GM19025 (cell line): ENCODE measurements at regions not wholly inside any gene's neighbourhood (a gene's known extent, or its start where the extent isn't known, plus 50 kb on each side); places are given as distances from the start of the nearest gene placed in this dataset.

Experiments
- ATAC-seq: cut with Tn5 transposase; IDR thresholded peaks from one replicate; pipeline ENCODE4 v1.9.1; 2021; ENCODE audit warnings: mild to moderate bottlenecking, low read depth, moderate library complexity; ENCODE audit not compliant: unreplicated experiment

GRCh38 chr7:50178166-50178565, 85.1 kb upstream of the ZPBP start:
- ATAC-seq: no peak

- ATAC-seq: no peak
Observed at GRCh38 chr7:50174948-50175347, 81.9 kb upstream of the ZPBP start.

- ATAC-seq: peak; percentile 47
Observed at GRCh38 chr7:50166997-50167965, 74.2 kb upstream of the ZPBP start.

GRCh38 chr7:50164559-50165170, 71.6 kb upstream of the ZPBP start:
- no peak for ATAC-seq

DNA sequence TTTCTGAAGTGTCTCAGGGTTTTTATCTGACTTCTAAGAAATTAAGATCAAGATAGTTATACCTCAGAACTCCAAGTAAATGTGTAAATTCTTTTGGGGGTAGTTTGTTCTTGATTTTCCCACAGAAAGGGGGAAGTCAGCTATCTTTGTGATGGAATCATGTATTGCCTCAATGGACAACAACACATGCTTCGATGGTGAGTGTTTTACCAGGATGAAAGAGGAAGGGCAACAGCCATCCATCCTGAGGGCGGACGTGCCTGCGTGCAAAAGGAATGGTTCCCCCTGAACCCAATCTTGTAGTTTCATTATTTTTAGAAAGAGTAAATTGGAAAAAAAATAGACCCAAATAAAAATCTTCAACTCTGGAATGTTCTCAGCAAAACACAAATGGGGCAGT, 67.2 kb upstream of the ZPBP start:
- ATAC-seq: no peak

- no peak for ATAC-seq
Observed at GRCh38 chr7:50159154-50159553, 66.1 kb upstream of the ZPBP start.

GRCh38 chr7:50156706-50157105, 63.7 kb upstream of the ZPBP start:
- no peak for ATAC-seq

- no peak for ATAC-seq
Observed at GRCh38 chr7:50156163-50156562, 63.1 kb upstream of the ZPBP start.

GRCh38 chr7:50155755-50156154, 62.7 kb upstream of the ZPBP start:
- ATAC-seq: no peak

DNA sequence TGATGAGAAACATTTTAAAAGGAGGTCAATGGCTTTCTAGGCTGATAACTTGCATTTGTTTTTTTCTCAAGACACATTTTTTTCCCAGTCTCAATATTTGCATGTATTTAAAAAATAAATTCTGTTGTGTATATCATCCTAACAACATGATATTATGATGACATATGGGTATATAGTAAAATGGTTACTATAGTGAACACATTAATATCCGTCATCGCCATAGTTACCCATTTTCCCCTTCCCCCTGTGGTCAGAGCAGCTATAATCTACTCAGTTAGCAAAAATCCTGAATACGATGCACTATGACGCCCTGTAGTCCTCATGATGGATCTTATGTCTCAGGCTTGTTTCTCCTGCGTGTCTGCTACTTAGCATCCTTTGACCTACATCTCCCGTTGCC, 60.9 kb upstream of the ZPBP start:
- no peak for ATAC-seq

DNA sequence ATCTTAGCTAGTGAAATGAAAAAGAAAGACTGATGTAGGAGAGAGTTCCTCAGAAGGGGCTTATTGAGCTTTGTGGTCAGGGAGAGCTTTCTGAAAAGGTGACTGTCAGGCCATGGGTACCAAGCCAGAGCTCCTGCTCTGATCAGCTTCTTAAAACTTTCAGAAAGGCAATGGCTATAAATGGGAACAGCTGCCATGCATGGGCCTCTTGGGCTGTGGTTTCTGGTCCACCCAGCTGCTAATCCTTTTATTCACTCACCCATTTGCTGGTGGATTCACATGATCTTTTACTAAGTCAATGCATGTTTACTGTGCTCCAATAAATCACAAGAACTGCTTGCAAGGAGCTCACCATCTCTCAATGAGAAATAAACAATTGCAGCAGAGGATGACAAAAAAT, 60.1 kb upstream of the ZPBP start:
- ATAC-seq: no peak

- no peak for ATAC-seq
Observed at GRCh38 chr7:50152486-50152885, 59.4 kb upstream of the ZPBP start.

DNA sequence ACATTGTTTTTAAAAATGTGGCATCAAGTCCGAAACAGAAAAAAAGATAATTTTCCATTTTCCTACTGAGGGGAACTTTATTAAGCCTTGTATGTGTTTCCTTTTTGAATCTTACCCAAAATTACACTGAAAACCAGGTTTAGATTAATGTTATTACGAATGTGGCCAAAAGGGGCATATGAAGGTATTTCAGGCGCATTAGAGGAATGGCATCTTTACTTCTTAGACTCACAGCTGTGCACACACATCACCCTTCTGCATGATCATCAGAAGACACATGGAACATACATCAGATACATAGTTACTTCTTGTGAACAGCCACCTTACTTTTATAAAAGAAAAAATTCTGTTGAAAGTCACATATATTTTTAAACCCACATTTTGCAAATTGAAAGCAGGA, 58.6 kb upstream of the ZPBP start:
- ATAC-seq: no peak

DNA sequence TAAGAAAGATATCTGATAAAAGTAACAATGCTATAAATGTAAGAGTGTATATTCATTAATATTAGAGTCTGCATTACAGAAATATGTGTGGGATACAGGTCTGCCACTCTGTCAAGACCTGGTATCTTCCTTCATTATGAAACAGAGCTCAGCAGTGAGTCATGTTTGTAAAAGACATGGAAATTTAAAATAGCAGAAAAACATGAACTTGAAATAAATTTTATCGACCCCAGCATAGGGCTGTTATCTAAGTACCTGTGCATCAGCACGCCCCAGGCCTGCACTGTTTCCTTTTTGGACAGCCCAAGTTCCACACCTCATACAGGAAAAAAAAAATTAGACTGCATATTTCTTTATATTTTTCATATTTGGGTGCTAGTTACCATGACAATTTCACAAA, 58.0 kb upstream of the ZPBP start:
- ATAC-seq: no peak

- no peak for ATAC-seq
Observed at GRCh38 chr7:50149369-50149768, 56.3 kb upstream of the ZPBP start.

DNA sequence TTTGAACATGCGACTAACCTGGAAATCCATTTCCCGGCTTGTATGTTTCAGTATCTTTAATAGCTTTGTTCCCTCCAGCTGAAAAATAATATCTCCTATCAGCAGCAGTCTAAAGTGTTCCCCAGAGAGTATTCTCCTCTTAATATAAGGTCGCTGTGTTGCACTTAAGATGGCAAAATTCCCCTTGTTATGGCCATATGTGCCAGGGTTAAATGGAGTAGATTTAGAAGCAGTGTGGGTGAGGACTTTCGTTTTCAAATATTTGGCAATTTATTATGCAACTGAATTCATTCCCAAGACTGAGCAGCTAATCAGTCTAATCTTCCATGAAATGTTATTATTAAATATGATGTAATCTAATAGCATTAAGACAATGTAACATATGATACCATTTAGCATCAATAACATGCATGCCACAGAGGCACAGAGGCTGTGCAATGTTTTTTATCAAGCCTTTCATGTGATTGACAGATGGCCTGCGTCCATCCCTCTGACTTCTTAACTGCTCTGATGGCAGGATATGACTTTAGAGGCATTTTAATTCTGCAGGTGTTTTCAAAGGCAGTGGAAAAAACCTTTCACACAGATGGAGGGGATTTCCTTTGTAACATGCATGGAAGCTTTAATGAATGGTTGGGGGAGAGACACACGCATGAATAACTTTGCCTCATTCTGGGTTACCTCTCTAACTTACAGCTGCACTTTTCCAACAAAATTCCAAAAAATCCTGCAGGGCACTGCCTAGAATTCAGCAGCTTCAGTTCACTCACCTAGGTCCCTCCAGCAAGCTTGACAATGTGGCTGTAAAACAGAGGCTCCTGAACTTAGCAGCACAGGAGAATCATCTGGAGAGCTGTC, 55.1 kb upstream of the ZPBP start:
- peak; percentile 37 for ATAC-seq

DNA sequence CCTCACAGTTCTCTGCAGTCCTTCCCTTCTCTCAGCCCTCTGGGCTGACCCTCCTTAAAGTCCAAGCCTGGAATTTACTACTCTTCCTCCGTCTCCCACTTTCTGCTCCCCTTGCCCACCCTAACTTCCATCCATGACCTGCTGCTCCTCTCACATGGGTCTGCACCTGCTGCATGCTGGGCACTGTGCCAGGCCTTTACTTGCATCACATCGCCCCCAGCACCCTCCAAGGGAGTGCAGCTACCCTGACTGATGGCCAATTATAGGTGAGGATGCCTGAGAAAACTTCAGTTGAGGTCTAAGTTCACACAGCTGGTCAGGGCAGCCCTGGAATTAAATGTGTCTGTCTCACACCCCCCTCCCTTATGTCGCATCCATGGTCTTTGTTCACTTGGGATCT, 53.6 kb upstream of the ZPBP start:
- no peak for ATAC-seq

DNA sequence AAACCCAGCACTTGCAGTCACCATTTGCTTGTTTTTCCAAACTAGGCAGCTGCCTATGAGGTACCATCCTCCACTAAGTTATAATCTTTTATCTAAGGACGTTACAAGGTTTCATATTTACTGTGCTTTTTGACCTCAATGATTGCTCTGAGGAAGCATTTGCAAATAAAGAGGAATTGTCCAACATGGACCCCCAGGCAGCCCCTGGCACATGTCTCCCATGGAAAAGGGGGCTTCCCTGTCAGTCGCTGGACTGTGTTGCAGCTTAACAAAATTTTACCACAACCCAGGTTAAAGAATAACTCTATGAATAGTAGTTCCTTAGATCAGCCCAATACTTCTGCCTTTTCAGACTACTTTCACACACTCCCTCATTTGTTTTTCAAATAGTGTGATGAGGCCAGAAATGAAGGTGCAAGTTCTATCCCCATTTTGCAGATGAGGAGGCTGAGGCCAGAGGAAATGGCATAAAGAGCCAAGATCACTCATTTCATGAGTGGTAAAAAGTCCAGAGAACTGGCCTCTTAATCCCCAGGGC, 52.8 kb upstream of the ZPBP start:
- peak; percentile 63 for ATAC-seq

- no peak for ATAC-seq
Observed at GRCh38 chr7:50145226-50145625, 52.2 kb upstream of the ZPBP start.
